HUES64 (cell line): ENCODE measurements at regions not wholly inside any gene's neighbourhood (a gene's known extent, or its start where the extent isn't known, plus 50 kb on each side); places are given as distances from the start of the nearest gene placed in this dataset.
"Not testable (repeated sequence)": the region's sequence is repeated elsewhere in the genome, so short reads cannot be mapped to it uniquely, and the experiment has no call there.

Experiments
- H3K27ac ChIP-seq: 2 replicates; pipeline ENCODE4 v1.7.0; 2013; ENCODE audit warnings: low read depth, low read length, inconsistent platforms
- H3K27me3 ChIP-seq: 2 replicates; pipeline ENCODE4 v1.6.1; 2013; ENCODE audit warnings: mild to moderate bottlenecking, low read length; ENCODE audit not compliant: insufficient read depth
- H3K36me3 ChIP-seq: 2 replicates; pipeline ENCODE4 v1.6.1; 2013; ENCODE audit warnings: mild to moderate bottlenecking, low read length; ENCODE audit not compliant: insufficient read depth
- H3K4me1 ChIP-seq: 2 replicates; pipeline ENCODE4 v1.6.1; 2013; ENCODE audit warnings: mild to moderate bottlenecking, low read length, moderate library complexity; ENCODE audit not compliant: insufficient read depth
- H3K4me3 ChIP-seq: 2 replicates; pipeline ENCODE4 v1.5.1; 2013; ENCODE audit warnings: mild to moderate bottlenecking, low read length, moderate library complexity
- H3K9ac ChIP-seq: 2 replicates; pipeline ENCODE4 v1.6.1; 2013; ENCODE audit warnings: mild to moderate bottlenecking, low read depth, low read length
- H3K9me3 ChIP-seq: 2 replicates; pipeline ENCODE4 v1.6.1; 2013; ENCODE audit warnings: low read depth, low read length; ENCODE audit not compliant: insufficient read depth
- WGBS: fragments of 150-250, 120-280 bp; methylation state at CpG from one replicate; pipeline ENCODE4 v1.1.7; 2013; ENCODE audit warnings: missing lambda C conversion rate; 5-methylcytosine and 5-hydroxymethylcytosine counted together

DNA sequence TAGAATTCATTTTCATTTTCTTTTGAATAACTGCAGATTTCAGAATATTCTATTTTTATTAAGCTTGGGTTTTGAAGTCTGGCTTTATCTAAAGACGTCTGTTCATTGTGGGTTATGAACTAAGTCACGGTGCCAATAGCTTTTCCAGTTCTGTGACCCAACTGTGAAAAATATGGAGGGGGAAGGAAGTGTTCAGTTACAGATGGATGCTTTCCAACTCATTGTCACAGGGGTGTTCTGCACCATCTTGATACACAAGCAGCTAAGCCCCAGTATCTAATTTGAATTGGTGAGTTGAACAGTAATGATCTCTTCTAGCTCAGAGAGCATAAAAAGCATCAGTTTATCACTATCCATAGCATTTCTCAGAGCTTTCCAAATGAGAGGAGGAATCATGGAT, 710.6 kb downstream of the EDEM1 start:
- Histone ChIP-seq H3K9me3 (no peaks in the 10 kb centered on the region), H3K4me3 (no peak overlapping the region), H3K27ac (no peak overlapping the region), H3K4me1 (no peaks in the 10 kb centered on the region), H3K27me3 (no peaks in the 10 kb centered on the region), H3K36me3 (no peaks in the 10 kb centered on the region), H3K9ac (no peak overlapping the region)
- WGBS = 97% methylated on average over 2 of the region's 2 CpGs

DNA sequence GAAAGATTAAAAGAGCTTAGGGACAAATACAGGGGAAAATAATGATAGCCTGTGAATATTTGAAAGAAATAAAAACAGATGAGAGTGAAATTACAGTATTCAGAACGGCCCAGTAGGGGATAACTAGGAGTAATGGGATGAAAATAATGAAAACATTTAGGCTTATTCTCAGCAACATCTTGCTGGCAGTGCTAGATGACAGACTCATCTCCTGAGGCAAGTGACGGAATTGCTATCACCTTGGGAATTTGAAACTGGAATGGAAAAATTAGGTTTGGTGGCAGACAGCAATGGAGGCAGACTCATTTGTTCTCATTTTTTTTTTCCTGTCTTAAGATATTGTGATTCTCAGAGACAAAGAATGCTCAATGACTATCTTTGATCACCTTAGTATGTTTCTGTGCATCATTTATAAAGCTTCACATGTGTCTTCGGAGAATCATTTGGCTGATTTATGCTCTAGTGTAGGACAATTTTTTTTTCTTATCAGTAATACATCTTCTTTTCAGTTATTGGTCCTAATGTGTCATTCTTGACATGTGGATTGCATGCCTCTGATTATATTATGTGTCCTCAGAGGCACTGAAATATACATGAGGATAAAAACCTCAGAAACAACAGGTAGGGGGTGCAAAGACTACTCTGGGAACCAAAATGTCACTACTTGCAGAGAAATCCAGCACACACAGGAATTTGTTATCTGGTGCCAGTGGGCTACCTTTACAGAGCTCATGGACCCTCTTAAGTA, 711.7 kb downstream of the EDEM1 start:
- H3K9ac ChIP-seq = no peak overlapping the region
- no peaks in the 10 kb centered on the region for H3K27me3 ChIP-seq
- WGBS = 94% methylated on average over 3 of the region's 3 CpGs
- H3K36me3 ChIP-seq = no peaks in the 10 kb centered on the region
- H3K27ac ChIP-seq = no peak overlapping the region
- H3K4me3 ChIP-seq = no peak overlapping the region
- no peaks in the 10 kb centered on the region for H3K4me1 ChIP-seq
- H3K9me3 ChIP-seq = no peaks in the 10 kb centered on the region

DNA sequence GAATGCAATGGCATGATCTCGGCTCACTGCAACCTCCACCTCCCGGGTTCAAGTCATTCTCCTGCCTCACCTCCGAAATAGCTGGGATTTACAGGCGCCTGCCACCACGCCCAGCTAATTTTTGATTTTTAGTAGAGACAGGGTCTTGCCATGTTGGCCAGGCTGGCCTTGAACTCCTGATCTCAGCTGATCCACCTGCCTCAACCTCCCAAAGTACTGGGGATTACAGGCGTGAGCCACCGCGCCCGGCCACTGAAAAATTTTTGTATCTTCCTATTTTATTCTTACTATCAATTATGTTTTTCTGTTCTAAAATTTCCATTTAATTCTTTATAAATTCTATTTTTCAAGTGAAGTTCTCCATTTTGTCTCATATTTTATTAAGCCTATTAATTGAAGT, 730.4 kb downstream of the EDEM1 start:
- WGBS = 94% methylated on average over 8 of the region's 9 CpGs

DNA sequence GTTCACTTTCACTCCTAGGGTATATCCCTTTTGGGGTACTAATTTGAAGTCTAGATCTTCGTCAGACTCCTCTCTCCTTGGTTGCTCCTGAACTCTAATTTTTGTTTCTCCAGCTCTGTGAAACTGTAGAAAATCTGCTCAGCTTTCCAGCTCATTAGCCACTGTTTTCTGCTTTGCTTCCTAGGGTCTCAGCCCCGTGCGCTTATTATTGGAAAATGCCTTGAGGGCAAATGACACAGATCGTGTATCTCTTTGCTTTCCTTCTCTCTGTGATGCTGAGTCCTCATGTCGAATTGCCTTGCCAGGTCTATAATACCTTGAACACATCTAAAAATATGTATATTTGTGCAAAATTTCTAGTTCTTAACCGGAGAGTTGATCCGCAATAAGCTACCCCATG, 731.1 kb downstream of the EDEM1 start:
- Histone ChIP-seq H3K9me3 (no peaks in the 10 kb centered on the region), H3K27ac (no peak overlapping the region), H3K9ac (no peak overlapping the region), H3K4me3 (no peak overlapping the region), H3K4me1 (no peaks in the 10 kb centered on the region), H3K36me3 (no peaks in the 10 kb centered on the region), H3K27me3 (no peaks in the 10 kb centered on the region)
- WGBS = 86% methylated on average over 7 of the region's 7 CpGs

More for the DNA sequence above, 730.4 kb downstream of the EDEM1 start:
- no peaks in the 10 kb centered on the region for H3K9me3 ChIP-seq
- no peak overlapping the region for H3K27ac ChIP-seq
- no peak overlapping the region for H3K9ac ChIP-seq
- no peaks in the 10 kb centered on the region for H3K36me3 ChIP-seq
- H3K27me3 ChIP-seq = no peaks in the 10 kb centered on the region
- H3K4me3 ChIP-seq = no peak overlapping the region
- H3K4me1 ChIP-seq = no peaks in the 10 kb centered on the region

DNA sequence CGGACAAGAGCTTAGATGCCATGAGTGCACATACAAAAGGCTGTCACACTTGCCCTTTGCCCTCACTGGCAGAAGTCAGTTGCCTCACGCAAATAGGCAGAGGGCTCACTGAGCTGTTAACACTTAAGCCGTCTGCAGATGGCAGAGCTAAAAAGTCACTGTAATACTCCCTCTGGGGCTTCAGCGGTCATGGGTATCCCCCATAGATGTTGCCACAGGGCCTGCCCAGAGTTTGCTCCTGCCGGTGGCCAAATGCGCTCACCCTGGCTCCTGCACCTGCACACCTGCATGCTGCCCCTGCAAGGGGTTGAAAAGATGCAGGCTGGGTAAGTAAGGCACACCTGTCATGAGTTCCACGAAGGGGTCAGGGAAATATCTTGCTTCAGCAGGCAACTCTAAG, 741.5 kb downstream of the EDEM1 start:
- no peak overlapping the region for H3K27ac ChIP-seq
- no peaks in the 10 kb centered on the region for H3K9me3 ChIP-seq
- H3K4me1 ChIP-seq = no peaks in the 10 kb centered on the region
- no peak overlapping the region for H3K9ac ChIP-seq
- no peaks in the 10 kb centered on the region for H3K27me3 ChIP-seq
- 92% methylated on average over 7 of the region's 7 CpGs for WGBS
- H3K4me3 ChIP-seq = no peak overlapping the region
- H3K36me3 ChIP-seq = no peaks in the 10 kb centered on the region

DNA sequence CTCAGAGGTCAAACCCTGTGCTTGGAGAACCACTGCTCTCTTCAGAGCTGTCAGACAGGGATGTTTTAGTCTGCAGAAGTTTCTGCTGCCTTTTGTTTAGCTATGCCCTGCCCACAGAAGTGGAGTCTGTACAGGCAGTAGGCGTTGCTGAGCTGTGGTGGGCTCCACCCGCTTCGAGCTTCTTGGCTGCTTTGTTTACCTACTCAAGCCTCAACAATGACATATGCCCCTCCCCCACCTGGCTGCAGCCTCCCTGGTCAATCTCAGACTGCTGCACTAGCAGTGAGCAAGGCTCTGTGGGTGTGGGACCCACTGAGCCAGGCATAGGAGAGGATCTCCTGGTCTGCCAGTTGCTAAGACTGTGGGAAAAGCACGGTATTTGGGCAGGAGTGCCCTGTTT, 756.6 kb downstream of the EDEM1 start:
- H3K36me3 ChIP-seq, H3K4me1 ChIP-seq: not testable (repeated sequence)
- 65% methylated on average over 4 of the region's 4 CpGs for WGBS

DNA sequence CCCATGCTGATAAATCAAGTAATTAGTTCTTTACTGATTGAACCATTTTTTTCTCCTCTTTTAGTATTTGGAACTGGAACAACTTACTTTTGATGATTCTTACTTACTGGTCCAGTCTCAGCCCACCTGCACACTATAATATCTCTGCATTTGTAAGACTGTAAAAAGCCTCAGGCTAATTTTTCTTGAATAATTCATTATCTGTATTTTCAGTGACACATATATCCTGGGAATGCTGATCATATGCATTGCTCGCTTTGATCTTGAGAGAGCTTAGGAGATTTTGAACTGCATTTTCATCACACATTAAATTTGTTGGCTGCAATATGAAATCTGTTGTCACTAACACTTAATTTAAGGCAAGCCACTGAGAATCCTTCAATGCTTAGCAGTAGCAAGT, 760.6 kb downstream of the EDEM1 start:
- H3K4me1 ChIP-seq = no peaks in the 10 kb centered on the region
- H3K27me3 ChIP-seq = no peaks in the 10 kb centered on the region
- no CpG with 5 or more reads among the region's 1 CpG for WGBS
- H3K36me3 ChIP-seq = no peaks in the 10 kb centered on the region
- no peak overlapping the region for H3K27ac ChIP-seq
- no peaks in the 10 kb centered on the region for H3K9me3 ChIP-seq
- H3K4me3 ChIP-seq = no peak overlapping the region
- no peak overlapping the region for H3K9ac ChIP-seq

More for the DNA sequence above, 756.6 kb downstream of the EDEM1 start:
- H3K9me3 ChIP-seq, H3K27me3 ChIP-seq, H3K4me3 ChIP-seq, H3K27ac ChIP-seq, H3K9ac ChIP-seq: not testable (repeated sequence)

DNA sequence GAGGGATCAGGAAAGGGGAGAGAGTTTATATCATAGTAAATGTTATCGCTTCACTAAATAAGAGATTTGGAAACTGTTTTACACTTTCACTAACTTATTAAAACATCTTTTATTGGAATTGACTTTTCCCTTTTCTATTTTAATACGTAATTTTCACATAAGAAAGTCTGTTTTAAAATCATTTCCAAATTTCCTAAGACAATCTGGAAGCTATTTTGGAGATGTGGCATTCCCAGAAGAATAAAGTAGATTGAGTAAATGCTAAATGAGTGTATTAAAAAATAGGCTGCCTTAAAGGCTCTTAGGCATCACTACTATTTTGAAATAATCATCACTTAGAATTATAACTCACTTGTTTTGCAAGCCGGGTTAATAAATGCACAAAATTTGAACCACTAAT, 763.5 kb downstream of the EDEM1 start:
- Histone ChIP-seq H3K9ac (no peak overlapping the region), H3K27ac (no peak overlapping the region), H3K9me3 (no peaks in the 10 kb centered on the region), H3K4me3 (no peak overlapping the region), H3K36me3 (no peaks in the 10 kb centered on the region), H3K27me3 (no peaks in the 10 kb centered on the region), H3K4me1 (no peaks in the 10 kb centered on the region)
- WGBS = 100% methylated on average over 1 of the region's 3 CpGs

DNA sequence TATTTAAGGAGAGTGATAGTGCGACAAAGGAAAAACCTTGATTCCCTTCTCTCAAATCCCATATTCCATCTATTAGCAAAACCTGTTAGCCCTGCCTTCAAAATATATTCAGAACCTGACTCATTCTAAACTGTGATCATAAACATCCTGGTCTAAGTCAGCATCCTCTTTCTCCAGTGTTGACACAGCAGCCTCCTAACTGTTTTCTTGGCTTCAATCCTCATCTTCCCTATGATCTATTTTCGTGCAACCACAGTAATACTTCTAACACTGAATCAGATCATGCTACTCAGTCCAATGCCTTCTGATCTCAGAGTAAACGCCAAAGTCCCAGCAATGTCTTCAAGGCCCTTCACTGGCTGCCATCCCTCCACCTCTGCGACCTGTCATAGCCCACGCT, 785.1 kb downstream of the EDEM1 start:
- H3K4me3 ChIP-seq = no peak overlapping the region
- H3K4me1 ChIP-seq = no peaks in the 10 kb centered on the region
- H3K27ac ChIP-seq = no peak overlapping the region
- no peak overlapping the region for H3K9ac ChIP-seq
- H3K27me3 ChIP-seq = no peaks in the 10 kb centered on the region
- no peaks in the 10 kb centered on the region for H3K9me3 ChIP-seq
- no peaks in the 10 kb centered on the region for H3K36me3 ChIP-seq
- 94% methylated on average over 5 of the region's 5 CpGs for WGBS

DNA sequence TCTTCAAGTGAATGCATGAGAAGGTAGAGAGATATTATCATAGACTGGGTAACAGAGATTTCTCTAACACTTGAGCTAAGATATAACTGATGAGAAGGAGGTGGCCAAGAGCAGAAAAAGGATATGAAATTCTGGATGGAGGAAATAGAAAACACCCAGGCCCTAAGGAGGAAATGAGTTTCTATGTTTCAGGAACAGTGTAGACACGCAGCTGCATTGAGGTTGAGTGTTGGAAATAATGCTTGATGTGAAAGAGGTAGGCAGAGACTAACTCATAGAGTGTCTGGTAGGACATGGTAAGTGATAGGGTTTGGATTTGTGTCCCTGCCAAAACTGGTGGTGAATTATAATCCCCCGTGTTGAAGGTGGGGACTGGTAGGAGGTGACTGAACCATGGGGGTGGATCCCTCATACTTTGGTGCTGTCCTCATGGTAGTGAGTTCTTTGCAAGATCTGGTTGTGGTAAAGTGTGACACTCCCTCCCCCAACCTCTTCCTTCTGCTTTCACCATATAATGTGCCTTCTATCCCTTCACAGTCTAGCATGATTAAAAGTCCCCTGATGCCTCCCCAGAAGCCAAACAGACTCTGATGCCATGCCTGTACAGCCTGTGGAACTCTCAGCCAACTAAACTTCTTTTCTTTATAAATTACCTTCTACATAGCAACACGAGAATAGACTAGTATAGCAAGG, 787.3 kb downstream of the EDEM1 start:
- H3K27me3 ChIP-seq = no peaks in the 10 kb centered on the region
- H3K4me1 ChIP-seq = no peaks in the 10 kb centered on the region
- H3K9me3 ChIP-seq = no peaks in the 10 kb centered on the region
- WGBS = 94% methylated on average over 2 of the region's 3 CpGs
- H3K27ac ChIP-seq = no peak overlapping the region
- no peak overlapping the region for H3K4me3 ChIP-seq
- no peaks in the 10 kb centered on the region for H3K36me3 ChIP-seq
- no peak overlapping the region for H3K9ac ChIP-seq

DNA sequence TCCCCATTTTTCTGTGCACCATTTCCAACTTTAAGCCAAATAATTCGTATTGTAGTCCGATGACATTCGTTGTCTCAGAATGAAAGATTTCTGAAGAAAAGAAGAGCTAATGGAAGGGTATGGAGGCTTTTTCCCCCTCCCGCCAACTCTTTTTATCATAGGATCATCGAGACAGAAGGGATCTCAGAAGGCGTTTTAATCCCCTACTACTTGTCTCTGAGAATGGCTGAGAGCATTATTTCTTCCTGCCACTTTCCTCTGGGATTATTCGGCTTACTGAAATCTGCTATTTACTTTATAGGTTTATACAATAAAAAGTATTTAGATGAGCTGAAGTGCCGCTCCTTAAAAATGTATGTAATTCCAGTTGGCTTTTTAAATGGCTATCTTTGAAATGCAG, 789.8 kb downstream of the EDEM1 start:
- no peak overlapping the region for H3K9ac ChIP-seq
- WGBS = 94% methylated on average over 8 of the region's 8 CpGs

More for the DNA sequence above, 789.8 kb downstream of the EDEM1 start:
- H3K4me1 ChIP-seq = no peaks in the 10 kb centered on the region
- no peaks in the 10 kb centered on the region for H3K27me3 ChIP-seq
- no peak overlapping the region for H3K4me3 ChIP-seq
- H3K9me3 ChIP-seq = peaks cover 6% of the 10 kb centered on the region; the same call in 1 of the 2 replicates
- H3K27ac ChIP-seq = no peak overlapping the region
- H3K36me3 ChIP-seq = no peaks in the 10 kb centered on the region
